GM06990 (cell line): ENCODE measurements at regions not wholly inside any gene's neighbourhood (a gene's known extent, or its start where the extent isn't known, plus 50 kb on each side); places are given as distances from the start of the nearest gene placed in this dataset.

Experiments used
- DNase-seq: peaks from one replicate; pipeline ENCODE4 v3.0.0-alpha.2; 2011; ENCODE audit not compliant: insufficient read length; ENCODE audit errors: extremely low read depth
- H3K27me3 ChIP-seq: replicated peaks from 2 replicates; pipeline ENCODE4 v1.6.0; 2011; ENCODE audit warnings: low read length; ENCODE audit not compliant: control insufficient read depth, insufficient read depth
- H3K36me3 ChIP-seq: 2 replicates; pipeline ENCODE4 v1.5.1; 2011; ENCODE audit warnings: low read length; ENCODE audit not compliant: control insufficient read depth, insufficient read depth
- H3K4me3 ChIP-seq: replicated peaks from 2 replicates; pipeline ENCODE4 v1.5.1; 2011; ENCODE audit warnings: low read depth, mild to moderate bottlenecking, control low read depth, low read length
- TF ChIP-seq, protein P1 (sequence below): IDR thresholded peaks from 2 replicates; pipeline ENCODE4 v1.5.1; 2011; ENCODE audit warnings: low read length, control low read depth, mild to moderate bottlenecking, inconsistent platforms; ENCODE audit not compliant: insufficient read depth, poor library complexity, severe bottlenecking

DNA sequence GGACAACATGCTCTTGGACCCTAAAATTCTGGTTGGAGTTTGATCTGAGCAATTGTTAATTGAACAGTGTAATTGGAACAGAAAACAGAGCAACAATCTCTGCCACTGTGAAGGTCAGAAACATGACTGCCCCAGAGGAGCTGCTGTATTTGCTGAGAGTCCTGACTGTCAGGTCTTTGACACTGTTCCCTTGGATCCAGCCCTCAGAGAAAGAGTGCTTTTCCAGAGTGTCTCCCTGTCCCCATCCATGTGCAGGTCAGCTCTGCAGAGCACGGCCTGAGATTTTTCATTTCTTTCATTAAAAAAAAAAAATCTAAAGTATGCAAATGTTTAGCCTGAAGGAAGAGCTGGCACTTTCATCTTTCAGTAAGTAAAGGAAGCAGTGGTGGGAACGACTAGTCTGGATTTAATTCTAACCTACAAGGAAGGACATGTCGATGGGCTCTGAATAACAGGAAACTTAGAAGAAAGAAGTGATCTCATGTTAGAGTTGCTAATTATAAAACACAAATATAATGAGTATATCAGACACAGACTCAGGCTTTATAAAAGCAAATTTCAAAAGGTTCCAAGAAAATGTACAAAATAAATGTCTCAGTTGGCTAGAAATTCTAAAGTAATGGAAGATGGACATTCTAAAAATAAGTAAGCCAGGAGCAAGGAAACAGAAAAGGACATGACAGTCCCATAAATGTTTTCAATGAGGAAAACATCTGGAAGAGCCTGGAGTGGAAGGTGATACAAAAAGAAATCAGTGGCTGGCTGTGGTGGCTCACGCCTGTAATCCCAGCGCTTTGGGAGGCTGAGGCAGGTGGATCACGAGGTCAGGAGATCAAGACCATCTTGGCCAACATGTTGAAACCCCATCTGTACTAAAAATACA, 876.5 kb downstream of the EPHA4 start:
- no peak overlapping the region for H3K4me3 ChIP-seq

DNA sequence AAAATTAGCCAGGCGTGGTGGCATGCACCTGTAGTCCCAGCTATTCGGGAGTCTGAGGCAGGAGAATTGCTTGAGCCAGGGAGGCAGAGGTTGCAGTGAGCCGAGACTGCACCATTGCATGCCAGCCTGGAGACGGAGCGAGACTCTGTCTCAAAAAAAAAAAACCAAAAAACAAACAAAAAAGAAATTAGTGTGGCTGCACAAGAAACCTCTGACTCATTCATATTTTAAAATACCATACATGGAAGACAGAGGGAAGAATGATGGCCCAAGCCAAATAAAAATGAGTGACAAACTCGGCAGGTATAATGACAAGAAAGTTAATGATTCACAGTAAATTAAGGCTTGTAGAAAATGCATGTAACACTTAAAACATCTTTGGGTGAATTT, 875.8 kb downstream of the EPHA4 start:
- DNase-seq, result no peak
- no peak overlapping the region for H3K4me3 ChIP-seq
- no peaks in the 10 kb centered on the region for H3K36me3 ChIP-seq
- no peaks in the 10 kb centered on the region for H3K27me3 ChIP-seq
- TF ChIP-seq, protein P1, sequence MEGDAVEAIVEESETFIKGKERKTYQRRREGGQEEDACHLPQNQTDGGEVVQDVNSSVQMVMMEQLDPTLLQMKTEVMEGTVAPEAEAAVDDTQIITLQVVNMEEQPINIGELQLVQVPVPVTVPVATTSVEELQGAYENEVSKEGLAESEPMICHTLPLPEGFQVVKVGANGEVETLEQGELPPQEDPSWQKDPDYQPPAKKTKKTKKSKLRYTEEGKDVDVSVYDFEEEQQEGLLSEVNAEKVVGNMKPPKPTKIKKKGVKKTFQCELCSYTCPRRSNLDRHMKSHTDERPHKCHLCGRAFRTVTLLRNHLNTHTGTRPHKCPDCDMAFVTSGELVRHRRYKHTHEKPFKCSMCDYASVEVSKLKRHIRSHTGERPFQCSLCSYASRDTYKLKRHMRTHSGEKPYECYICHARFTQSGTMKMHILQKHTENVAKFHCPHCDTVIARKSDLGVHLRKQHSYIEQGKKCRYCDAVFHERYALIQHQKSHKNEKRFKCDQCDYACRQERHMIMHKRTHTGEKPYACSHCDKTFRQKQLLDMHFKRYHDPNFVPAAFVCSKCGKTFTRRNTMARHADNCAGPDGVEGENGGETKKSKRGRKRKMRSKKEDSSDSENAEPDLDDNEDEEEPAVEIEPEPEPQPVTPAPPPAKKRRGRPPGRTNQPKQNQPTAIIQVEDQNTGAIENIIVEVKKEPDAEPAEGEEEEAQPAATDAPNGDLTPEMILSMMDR, result no peak

More for the DNA sequence above, 876.5 kb downstream of the EPHA4 start:
- TF ChIP-seq, protein P1, result no peak
- no peaks in the 10 kb centered on the region for H3K27me3 ChIP-seq
- H3K36me3 ChIP-seq, result no peaks in the 10 kb centered on the region
- no peak for DNase-seq

DNA sequence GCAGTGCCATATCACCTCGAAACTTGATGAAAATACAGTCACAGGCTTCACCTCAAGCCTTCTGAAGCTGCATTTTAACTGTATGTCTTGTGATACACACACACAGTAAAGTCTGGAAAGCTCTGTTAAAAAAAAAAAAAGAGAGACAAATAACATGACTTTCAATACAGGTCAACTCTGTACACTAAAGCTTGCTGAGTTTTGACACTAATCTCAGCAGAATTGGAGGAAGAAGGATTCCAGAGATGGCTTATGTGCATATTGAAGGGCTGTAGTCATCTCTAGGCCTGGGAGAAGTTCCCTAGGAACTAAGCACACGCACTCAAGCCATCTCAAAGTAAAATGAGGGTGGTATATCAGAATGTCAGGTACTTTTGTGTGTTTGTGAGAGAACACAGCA, 875.1 kb downstream of the EPHA4 start:
- Histone ChIP-seq H3K4me3 (no peak overlapping the region), H3K27me3 (no peaks in the 10 kb centered on the region), H3K36me3 (no peaks in the 10 kb centered on the region)
- DNase-seq, result no peak
- TF ChIP-seq, protein P1, result no peak

DNA sequence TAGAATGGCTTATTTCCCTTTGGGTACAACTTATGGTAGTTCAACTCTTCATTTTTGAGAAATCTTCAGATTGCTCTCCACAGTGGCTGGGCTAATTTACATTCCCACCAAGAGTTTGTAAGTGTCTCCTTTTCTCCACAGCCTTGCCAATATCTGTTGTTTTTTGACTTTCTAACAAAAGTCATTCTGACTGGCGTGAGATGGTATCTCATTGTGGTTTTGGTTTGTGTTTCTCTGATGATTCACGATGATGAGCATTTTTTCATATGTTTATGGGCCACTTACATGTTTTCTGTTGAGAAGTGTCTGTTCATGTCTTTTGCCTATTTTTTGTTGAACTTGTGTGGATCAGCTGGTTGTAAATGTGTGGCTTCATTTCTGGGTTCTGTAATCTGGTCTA, 871.0 kb downstream of the EPHA4 start:
- TF ChIP-seq, protein P1, result no peak
- no peaks in the 10 kb centered on the region for H3K27me3 ChIP-seq
- no peaks in the 10 kb centered on the region for H3K36me3 ChIP-seq
- no peak for DNase-seq
- no peak overlapping the region for H3K4me3 ChIP-seq

DNA sequence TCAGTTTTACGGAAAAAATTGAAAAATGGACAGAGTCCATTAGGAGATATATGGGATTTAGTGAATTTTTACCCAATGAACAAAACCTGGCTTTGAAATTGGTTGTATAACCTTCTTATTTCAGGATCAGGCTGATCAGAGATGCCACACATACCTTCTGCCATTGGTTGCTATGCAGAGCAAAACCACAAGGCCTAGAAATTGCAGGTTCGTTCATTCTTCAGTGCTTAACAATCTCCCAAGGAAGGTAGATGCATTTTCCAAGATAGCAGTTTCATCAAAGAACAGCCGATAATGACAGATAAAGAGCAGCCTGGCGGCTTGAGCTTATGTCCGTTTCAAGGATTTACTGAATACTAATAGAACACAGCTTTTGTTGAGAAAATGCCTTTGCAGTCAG, 868.8 kb downstream of the EPHA4 start:
- TF ChIP-seq, protein P1, result no peak
- Histone ChIP-seq H3K36me3 (no peaks in the 10 kb centered on the region), H3K27me3 (no peaks in the 10 kb centered on the region), H3K4me3 (no peak overlapping the region)
- DNase-seq, result no peak
